Vagina (tissue), 2 donors: ENCODE measurements at regions not wholly inside any gene's neighbourhood (a gene's known extent, or its start where the extent isn't known, plus 50 kb on each side); places are given as distances from the start of the nearest gene placed in this dataset.

ENCODE experiments used
- DNase-seq, 2 donors: peaks; one replicate each; pipeline ENCODE4 v3.0.0-alpha.2; 2017; ENCODE audit errors: extremely low spot score in 2 of 2
- H3K27ac ChIP-seq: fragments of 200-600 bp; sonication (generic); one replicate; pipeline ENCODE4 v1.5.1; 2019
- H3K27me3 ChIP-seq: fragments of 200-600 bp; sonication (generic); one replicate; pipeline ENCODE4 v1.5.1; 2019
- H3K36me3 ChIP-seq, 2 donors: fragments of 200-600 bp; sonication (generic); one replicate each; pipeline ENCODE4 v1.5.1; 2017 to 2019
- H3K4me1 ChIP-seq: fragments of 200-600 bp; sonication (generic); one replicate; pipeline ENCODE4 v1.5.1; 2019
- H3K4me3 ChIP-seq, 2 donors: fragments of 200-600 bp; sonication (generic); 1 replicate in 1 of 2; 2 replicates in 1 of 2; pipeline ENCODE4 v1.5.1; 2016 to 2019
- H3K9me3 ChIP-seq: fragments of 200-600 bp; sonication (generic); one replicate; pipeline ENCODE4 v1.5.1; 2019
- POLR2A ChIP-seq, 2 donors: fragments of 450-650 bp; IDR thresholded peaks; one replicate each; pipeline ENCODE4 v1.6.1; 2017; ENCODE audit warnings: antibody characterized with exemption in 2 of 2, mild to moderate bottlenecking in 2 of 2, moderate library complexity in 2 of 2
- POLR2AphosphoS5 ChIP-seq, 2 donors: sonication (generic); formaldehyde crosslinking; IDR thresholded peaks; one replicate each; pipeline ENCODE4 v1.9.0; 2017; ENCODE audit warnings: antibody characterized with exemption in 2 of 2, mild to moderate bottlenecking in 2 of 2, low read depth in 1 of 2; ENCODE audit not compliant: insufficient read depth in 1 of 2
- intact Hi-C: fragments of 100-400 bp; cut with DNase I; formaldehyde crosslinking; loops from one replicate; pipeline ENCODE4 v1.15.1; 2023
- TF ChIP-seq, protein P1 (sequence below), 3 experiments: fragments of 450-650 bp in 2 of 3; fragments of 200-600 bp in 1 of 3; sonication (generic) in 1 of 3; IDR thresholded peaks; one replicate each; pipeline ENCODE4 v1.5.1; 2017 to 2019; ENCODE audit warnings: antibody characterized with exemption in 3 of 3, mild to moderate bottlenecking in 2 of 3, moderate library complexity in 2 of 3

DNA sequence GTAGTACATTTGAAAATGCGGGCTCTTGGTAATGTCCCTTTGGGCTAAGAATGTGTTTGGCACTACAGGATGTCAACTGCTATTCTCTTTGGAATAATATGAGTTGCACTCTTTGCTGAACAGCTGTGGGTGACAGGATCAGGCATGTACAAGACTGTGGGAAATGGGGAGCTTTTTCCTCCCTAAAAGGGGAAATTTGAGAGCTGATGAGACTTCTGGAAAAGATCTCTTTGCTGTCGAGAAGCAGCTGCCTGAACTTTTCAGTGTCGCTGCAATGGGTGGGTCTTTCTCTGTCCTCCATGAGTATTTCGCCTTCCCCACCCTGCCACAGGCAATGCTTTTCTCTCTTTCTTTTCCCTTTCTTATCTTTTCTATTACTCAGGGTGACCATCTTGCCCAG, 762.2 kb upstream of the GCFC2 start:
- Histone ChIP-seq H3K4me3 (no peak overlapping the region), H3K27me3 (no peaks in the 10 kb centered on the region), H3K27ac (no peak overlapping the region), H3K9me3 (no peaks in the 10 kb centered on the region), H3K36me3 (no peaks in the 10 kb centered on the region), H3K4me1 (no peaks in the 10 kb centered on the region)
- no peak for DNase-seq
- intact Hi-C loops: no loop called here
- no peak for TF ChIP-seq POLR2AphosphoS5 (IDR thresholded peaks at IDR 0.05; ENCODE audit: insufficient read depth in 1 of 2, low read depth in 1 of 2)
- TF ChIP-seq, protein P1, sequence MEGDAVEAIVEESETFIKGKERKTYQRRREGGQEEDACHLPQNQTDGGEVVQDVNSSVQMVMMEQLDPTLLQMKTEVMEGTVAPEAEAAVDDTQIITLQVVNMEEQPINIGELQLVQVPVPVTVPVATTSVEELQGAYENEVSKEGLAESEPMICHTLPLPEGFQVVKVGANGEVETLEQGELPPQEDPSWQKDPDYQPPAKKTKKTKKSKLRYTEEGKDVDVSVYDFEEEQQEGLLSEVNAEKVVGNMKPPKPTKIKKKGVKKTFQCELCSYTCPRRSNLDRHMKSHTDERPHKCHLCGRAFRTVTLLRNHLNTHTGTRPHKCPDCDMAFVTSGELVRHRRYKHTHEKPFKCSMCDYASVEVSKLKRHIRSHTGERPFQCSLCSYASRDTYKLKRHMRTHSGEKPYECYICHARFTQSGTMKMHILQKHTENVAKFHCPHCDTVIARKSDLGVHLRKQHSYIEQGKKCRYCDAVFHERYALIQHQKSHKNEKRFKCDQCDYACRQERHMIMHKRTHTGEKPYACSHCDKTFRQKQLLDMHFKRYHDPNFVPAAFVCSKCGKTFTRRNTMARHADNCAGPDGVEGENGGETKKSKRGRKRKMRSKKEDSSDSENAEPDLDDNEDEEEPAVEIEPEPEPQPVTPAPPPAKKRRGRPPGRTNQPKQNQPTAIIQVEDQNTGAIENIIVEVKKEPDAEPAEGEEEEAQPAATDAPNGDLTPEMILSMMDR (IDR thresholded peaks at IDR 0.05): no peak
- no peak for TF ChIP-seq POLR2A (IDR thresholded peaks at IDR 0.05)

DNA sequence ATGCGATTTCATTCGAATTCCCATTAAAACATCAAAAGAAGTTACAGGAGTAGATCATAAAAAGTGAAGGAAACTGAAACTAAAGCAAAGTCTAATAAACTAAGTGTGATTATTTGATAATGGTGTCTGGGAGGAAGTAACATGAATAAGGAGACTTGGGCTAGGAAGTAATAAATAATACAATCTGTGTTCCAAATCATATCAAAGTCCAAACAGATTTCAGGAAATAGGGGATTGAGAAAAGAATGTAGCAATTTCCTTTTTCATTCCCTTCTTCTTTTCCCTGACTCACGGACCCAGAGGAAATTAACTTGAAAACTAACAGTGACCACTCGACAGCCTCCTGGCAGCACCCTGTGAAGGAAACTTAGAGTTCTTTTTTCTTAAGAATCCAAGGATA, 758.4 kb upstream of the GCFC2 start:
- H3K9me3 ChIP-seq: no peaks in the 10 kb centered on the region
- H3K27me3 ChIP-seq: no peaks in the 10 kb centered on the region
- no peak overlapping the region for H3K27ac ChIP-seq
- intact Hi-C loops: no loop called here
- no peak for DNase-seq
- no peaks in the 10 kb centered on the region for H3K36me3 ChIP-seq
- TF ChIP-seq POLR2A (IDR thresholded peaks at IDR 0.05): no peak
- TF ChIP-seq POLR2AphosphoS5 (IDR thresholded peaks at IDR 0.05; ENCODE audit: insufficient read depth in 1 of 2, low read depth in 1 of 2): no peak
- TF ChIP-seq, protein P1 (IDR thresholded peaks at IDR 0.05): no peak
- H3K4me1 ChIP-seq: no peaks in the 10 kb centered on the region
- H3K4me3 ChIP-seq: no peak overlapping the region

DNA sequence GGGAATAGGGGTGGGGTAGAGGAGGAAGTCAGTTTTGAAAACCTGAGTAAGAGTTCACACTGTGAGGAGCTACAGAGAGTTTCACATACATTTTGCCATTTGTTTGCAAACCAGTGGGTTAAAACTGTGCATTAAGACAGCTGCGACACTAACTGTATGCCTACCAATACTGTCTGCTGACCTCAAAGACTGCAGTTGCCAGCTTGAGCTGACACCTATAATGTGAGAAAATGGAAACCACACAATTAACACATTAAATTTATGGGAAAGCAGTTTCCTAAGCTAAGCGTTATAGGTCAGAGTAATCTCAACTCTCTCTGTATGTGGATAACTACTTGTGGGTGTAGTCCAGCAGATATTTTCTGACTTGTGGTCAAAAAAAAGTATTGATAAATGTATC, 756.6 kb upstream of the GCFC2 start:
- H3K27ac ChIP-seq: no peak overlapping the region
- no peak for DNase-seq
- intact Hi-C loops: no loop called here
- H3K4me1 ChIP-seq: no peaks in the 10 kb centered on the region
- H3K27me3 ChIP-seq: no peaks in the 10 kb centered on the region
- no peaks in the 10 kb centered on the region for H3K36me3 ChIP-seq
- TF ChIP-seq POLR2A (IDR thresholded peaks at IDR 0.05) (no peak), POLR2AphosphoS5 (IDR thresholded peaks at IDR 0.05; ENCODE audit: insufficient read depth in 1 of 2, low read depth in 1 of 2) (no peak)
- TF ChIP-seq, protein P1 (IDR thresholded peaks at IDR 0.05): no peak
- H3K4me3 ChIP-seq: no peak overlapping the region
- H3K9me3 ChIP-seq: no peaks in the 10 kb centered on the region

DNA sequence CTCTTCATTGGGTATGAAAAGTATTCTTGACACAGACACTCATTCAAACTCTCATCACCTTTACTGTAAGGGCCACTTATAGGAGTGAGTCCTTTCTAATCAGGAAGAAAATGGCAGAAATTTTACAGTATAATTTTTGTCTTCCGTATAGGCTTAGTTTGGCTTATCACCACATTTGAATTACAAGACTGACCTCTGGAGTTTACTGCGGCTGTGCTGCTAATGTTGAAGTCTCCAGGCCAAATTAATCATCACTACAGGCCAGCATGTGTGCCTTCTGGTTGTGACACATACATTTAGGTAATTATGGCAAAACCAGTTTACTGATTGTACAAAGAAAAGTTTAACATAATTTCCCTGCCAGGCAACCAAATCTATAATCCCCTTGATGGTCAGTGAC, 753.6 kb upstream of the GCFC2 start:
- Histone ChIP-seq H3K27me3 (no peaks in the 10 kb centered on the region), H3K27ac (no peak overlapping the region), H3K4me3 (no peak overlapping the region), H3K4me1 (no peaks in the 10 kb centered on the region), H3K9me3 (no peaks in the 10 kb centered on the region), H3K36me3 (no peaks in the 10 kb centered on the region)
- no peak for DNase-seq
- no peak for TF ChIP-seq POLR2AphosphoS5 (IDR thresholded peaks at IDR 0.05; ENCODE audit: insufficient read depth in 1 of 2, low read depth in 1 of 2)
- TF ChIP-seq, protein P1 (IDR thresholded peaks at IDR 0.05): no peak
- TF ChIP-seq POLR2A (IDR thresholded peaks at IDR 0.05): no peak
- intact Hi-C loops: no loop called here

DNA sequence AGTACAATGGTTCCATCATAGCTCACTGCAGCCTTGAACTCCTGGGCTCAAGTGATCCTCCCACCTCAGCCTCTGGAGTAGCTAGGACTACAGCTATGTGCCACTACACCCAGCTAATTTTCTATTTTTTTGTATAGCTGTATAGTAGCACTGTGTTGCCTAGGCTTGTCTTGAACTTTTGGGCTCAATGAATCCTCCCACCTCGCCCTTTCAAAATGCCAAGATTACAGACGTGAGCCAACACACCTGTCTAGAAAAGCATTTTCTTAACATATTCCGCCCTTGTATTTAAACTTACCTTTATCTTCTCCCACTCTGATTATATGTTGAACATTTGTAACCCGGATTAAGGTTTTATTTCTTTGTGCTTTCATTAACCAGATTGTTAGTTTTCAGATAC, 750.7 kb upstream of the GCFC2 start:
- H3K4me1 ChIP-seq: no peaks in the 10 kb centered on the region
- H3K4me3 ChIP-seq: no peak overlapping the region
- no peak overlapping the region for H3K27ac ChIP-seq
- no peaks in the 10 kb centered on the region for H3K9me3 ChIP-seq
- no peak for DNase-seq
- intact Hi-C loops: no loop called here
- TF ChIP-seq POLR2AphosphoS5 (IDR thresholded peaks at IDR 0.05; ENCODE audit: insufficient read depth in 1 of 2, low read depth in 1 of 2): no peak
- TF ChIP-seq, protein P1 (IDR thresholded peaks at IDR 0.05): no peak
- TF ChIP-seq POLR2A (IDR thresholded peaks at IDR 0.05): no peak
- no peaks in the 10 kb centered on the region for H3K36me3 ChIP-seq
- no peaks in the 10 kb centered on the region for H3K27me3 ChIP-seq
